HCT116 (cell line): ENCODE measurements at regions not wholly inside any gene's neighbourhood (a gene's known extent, or its start where the extent isn't known, plus 50 kb on each side); places are given as distances from the start of the nearest gene placed in this dataset.

ENCODE experiments used
- ATAC-seq: fragments of 200-7000 bp; cut with Tn5 transposase; 2 replicates; pipeline ENCODE4 v1.9.1; 2020; ENCODE audit warnings: mild to moderate bottlenecking, moderate library complexity
- BruUV-seq: library from RNA; stranded (reverse); fragments of 400-500 nt; replicated peaks from 2 replicates; lab custom pipeline; 2021; lab: Mats Ljungman, UMichigan
- CTCF ChIA-PET: fragments of 300-600 bp; sonication (Branson Sonifier 250); formaldehyde crosslinking; loops from one replicate; lab custom pipeline; 2021; ENCODE audit warnings: antibody characterized with exemption; lab: Charles Lee
- POLR2A ChIA-PET: fragments of 300-600, 350-600 bp; sonication (Branson Sonifier 250); formaldehyde crosslinking; loops from one replicate; lab custom pipeline; 2021; ENCODE audit warnings: antibody characterized with exemption; lab: Charles Lee
- RAD21 ChIA-PET, 2 experiments: fragments of 300-600 bp; sonication (Branson Sonifier 250); formaldehyde crosslinking; loops; one replicate each; lab custom pipeline; 2023; ENCODE audit warnings: low total read pairs in 2 of 2; ENCODE audit not compliant: uncharacterized antibody in 2 of 2, unreplicated experiment in 2 of 2, low non-redundant PET in 1 of 2; lab: Charles Lee
- DNase-seq: peaks from one replicate; pipeline ENCODE4 v3.0.0-alpha.2; 2010; ENCODE audit warnings: low read depth, low spot score
- H2AFZ ChIP-seq: fragments of 200-600 bp; shearing (Covaris generic), sonication (generic); 2 replicates; pipeline ENCODE4 v1.6.1; 2017; ENCODE audit warnings: low read depth, mixed run types, mixed read lengths, antibody characterized with exemption, low read length; ENCODE audit not compliant: poor library complexity, severe bottlenecking
- H3K27ac ChIP-seq: 2 replicates; pipeline ENCODE4 v1.5.1; 2012; ENCODE audit warnings: low read depth, low read length
- H3K27me3 ChIP-seq: fragments of 200-600 bp; sonication (generic); 2 replicates; pipeline ENCODE4 v1.6.1; 2016; ENCODE audit warnings: mixed run types, low read length, mixed read lengths; ENCODE audit not compliant: insufficient read depth
- H3K36me3 ChIP-seq, 2 experiments: fragments of 200-500 bp in 1 of 2; fragments of 200-600 bp in 1 of 2; sonication (Bioruptor generic) in 1 of 2; sonication (generic) in 1 of 2; 2 replicates each; pipeline versions ENCODE4 v1.5.1 to v1.6.1; 2014 to 2016; ENCODE audit warnings: low read length in 2 of 2, inconsistent platforms in 1 of 2, mixed read lengths in 1 of 2, mixed run types in 1 of 2; ENCODE audit not compliant: insufficient read depth in 2 of 2, control insufficient read depth in 1 of 2
- H3K4me1 ChIP-seq, 2 experiments: fragments of 200-600 bp in 1 of 2; sonication (generic) in 1 of 2; 2 replicates each; pipeline versions ENCODE4 v1.5.1 to v1.6.1; 2012 to 2017; ENCODE audit warnings: low read length in 2 of 2, inconsistent platforms in 1 of 2, mild to moderate bottlenecking in 1 of 2, mixed read lengths in 1 of 2, mixed run types in 1 of 2, moderate library complexity in 1 of 2; ENCODE audit not compliant: insufficient read depth in 2 of 2, control insufficient read depth in 1 of 2
- H3K4me2 ChIP-seq: fragments of 200-600 bp; sonication (generic); 2 replicates; pipeline ENCODE4 v1.6.1; 2017; ENCODE audit warnings: mixed run types, low read length, mixed read lengths
- H3K4me3 ChIP-seq, 2 experiments: fragments of 200-600 bp in 1 of 2; sonication (generic) in 1 of 2; replicated peaks in 1 of 2; 2 replicates each; pipeline ENCODE4 v1.5.1; 2011 to 2016; ENCODE audit warnings: low read length in 2 of 2, control low read depth in 1 of 2, low read depth in 1 of 2, mild to moderate bottlenecking in 1 of 2, mixed read lengths in 1 of 2, mixed run types in 1 of 2
- H3K79me2 ChIP-seq: fragments of 200-600 bp; sonication (generic); 2 replicates; pipeline ENCODE4 v1.6.1; 2017; ENCODE audit warnings: mild to moderate bottlenecking, mixed run types, low read length, moderate library complexity, mixed read lengths; ENCODE audit not compliant: insufficient read depth
- H3K9ac ChIP-seq: fragments of 200-600 bp; sonication (generic); 2 replicates; pipeline ENCODE4 v1.6.1; 2016; ENCODE audit warnings: low read length, mixed read lengths
- H3K9me2 ChIP-seq: fragments of 200-600 bp; sonication (generic), shearing (Covaris generic); 2 replicates; pipeline ENCODE4 v1.6.1; 2017; ENCODE audit warnings: mixed run types, mild to moderate bottlenecking, moderate library complexity; ENCODE audit not compliant: insufficient read depth
- H3K9me3 ChIP-seq, 2 experiments: fragments of 200-500 bp in 1 of 2; fragments of 200-600 bp in 1 of 2; sonication (Bioruptor generic) in 1 of 2; sonication (generic) in 1 of 2; 2 replicates each; pipeline ENCODE4 v1.6.1; 2014 to 2017; ENCODE audit warnings: low read length in 2 of 2, mixed read lengths in 2 of 2, inconsistent platforms in 1 of 2, low read depth in 1 of 2, mild to moderate bottlenecking in 1 of 2, mixed run types in 1 of 2, moderate library complexity in 1 of 2; ENCODE audit not compliant: control insufficient read depth in 1 of 2, insufficient read depth in 1 of 2
- H4K20me1 ChIP-seq: fragments of 200-600 bp; sonication (generic), shearing (Covaris generic); 2 replicates; pipeline ENCODE4 v1.6.1; 2017; ENCODE audit warnings: mixed run types, mild to moderate bottlenecking, moderate library complexity; ENCODE audit not compliant: insufficient read depth
- CEBPB ChIP-seq: IDR thresholded peaks from 2 replicates; pipeline ENCODE4 v1.6.1; 2012; ENCODE audit warnings: low read depth
- EZH2 ChIP-seq: fragments of 200-600 bp; sonication (generic); IDR thresholded peaks from 2 replicates; pipeline ENCODE4 v1.6.1; 2017; ENCODE audit warnings: antibody characterized with exemption, mixed run types
- FOSL1 ChIP-seq: IDR thresholded peaks from 2 replicates; pipeline ENCODE4 v1.6.1; 2012; ENCODE audit warnings: low read depth
- RAD21 ChIP-seq: IDR thresholded peaks from 2 replicates; pipeline ENCODE4 v1.6.1; 2012; ENCODE audit warnings: low read depth, mild to moderate bottlenecking
- SIN3A ChIP-seq: IDR thresholded peaks from 2 replicates; pipeline ENCODE4 v1.6.1; 2012; ENCODE audit warnings: low read depth
- SP1 ChIP-seq: IDR thresholded peaks from 2 replicates; pipeline ENCODE4 v1.6.1; 2012; ENCODE audit warnings: low read depth
- TCF7L2 ChIP-seq: IDR thresholded peaks from 2 replicates; pipeline ENCODE4 v1.7.0; 2011; ENCODE audit warnings: borderline replicate concordance, inconsistent platforms; ENCODE audit not compliant: insufficient read depth, insufficient read length; ENCODE audit errors: extremely low read depth
- ZFX ChIP-seq: fragments of 450-650 bp; IDR thresholded peaks from 2 replicates; pipeline ENCODE4 v1.6.1; 2017
- ZNF274 ChIP-seq: fragments of 200-500 bp; sonication (Bioruptor generic); IDR thresholded peaks from 2 replicates; pipeline ENCODE4 v1.6.1; 2014; ENCODE audit warnings: mild to moderate bottlenecking, low read depth, low read length, inconsistent platforms
- intact Hi-C: fragments of 100-400 bp; cut with micrococcal nuclease; formaldehyde crosslinking; loops from 2 replicates; pipeline ENCODE4 v1.10.0; 2022
- TF ChIP-seq, protein P1 (sequence below): IDR thresholded peaks from 2 replicates; pipeline ENCODE4 v1.6.1; 2011; ENCODE audit warnings: mild to moderate bottlenecking, low read length, moderate library complexity; ENCODE audit not compliant: insufficient replicate concordance; ENCODE audit errors: extremely low read depth
- TF ChIP-seq, protein P2 (sequence below): IDR thresholded peaks from 2 replicates; pipeline ENCODE4 v1.6.1; 2012; ENCODE audit warnings: low read depth
- TF ChIP-seq, protein P3 (sequence below), 3 experiments: fragments of 200-600 bp in 1 of 3; sonication (generic) in 1 of 3; IDR thresholded peaks in 2 of 3; conservative IDR thresholded peaks in 1 of 3; 2 replicates each; pipeline ENCODE4 v1.5.1; 2012 to 2017; ENCODE audit warnings: low read depth in 2 of 3, low read length in 2 of 3, antibody characterized with exemption in 1 of 3, borderline replicate concordance in 1 of 3, control low read depth in 1 of 3, mild to moderate bottlenecking in 1 of 3, mixed read lengths in 1 of 3, mixed run types in 1 of 3, moderate library complexity in 1 of 3; ENCODE audit not compliant: insufficient read depth in 1 of 3
- TF ChIP-seq, protein P4 (sequence below): IDR thresholded peaks from 2 replicates; pipeline ENCODE4 v1.6.1; 2012

DNA sequence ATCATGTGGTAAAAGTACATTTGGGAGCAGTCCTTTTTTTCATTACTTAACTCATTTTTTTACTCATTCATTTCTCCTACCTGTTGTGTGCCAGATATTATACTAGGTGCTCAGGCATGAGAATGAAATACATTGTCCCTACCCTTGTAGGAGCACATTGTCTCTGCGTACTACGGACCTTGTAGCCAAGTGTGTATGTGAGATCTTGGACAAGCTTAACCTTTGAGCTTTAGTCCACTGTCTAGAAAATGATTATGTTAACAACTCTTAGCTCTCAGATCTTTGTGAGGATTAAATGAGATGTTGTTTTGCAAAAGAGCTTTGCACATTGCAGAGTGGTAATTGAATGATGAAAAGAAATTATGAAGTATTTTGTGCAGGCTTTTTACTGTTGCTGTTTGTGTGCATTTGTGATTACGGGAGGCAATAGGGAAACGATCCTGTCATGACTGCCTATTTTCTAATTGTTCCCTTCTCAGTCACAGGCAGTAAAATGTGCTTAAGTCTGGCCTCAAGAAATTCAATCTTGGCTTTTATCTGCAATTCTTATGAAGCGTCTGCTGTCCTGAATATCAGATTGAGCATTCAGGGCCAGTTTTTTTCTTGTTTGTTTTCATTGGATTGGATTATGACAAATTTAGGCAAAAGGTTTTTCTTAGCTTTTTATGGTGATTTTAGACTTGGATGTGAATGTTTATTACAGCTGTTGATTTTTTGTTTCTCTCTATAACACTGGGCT lies 447.7 kb downstream of the PDZRN4 start (continued):
- TF ChIP-seq ZNF274 (no peak), SP1 (no peak), SIN3A (no peak), ZFX (no peak)
- TF ChIP-seq, protein P1, sequence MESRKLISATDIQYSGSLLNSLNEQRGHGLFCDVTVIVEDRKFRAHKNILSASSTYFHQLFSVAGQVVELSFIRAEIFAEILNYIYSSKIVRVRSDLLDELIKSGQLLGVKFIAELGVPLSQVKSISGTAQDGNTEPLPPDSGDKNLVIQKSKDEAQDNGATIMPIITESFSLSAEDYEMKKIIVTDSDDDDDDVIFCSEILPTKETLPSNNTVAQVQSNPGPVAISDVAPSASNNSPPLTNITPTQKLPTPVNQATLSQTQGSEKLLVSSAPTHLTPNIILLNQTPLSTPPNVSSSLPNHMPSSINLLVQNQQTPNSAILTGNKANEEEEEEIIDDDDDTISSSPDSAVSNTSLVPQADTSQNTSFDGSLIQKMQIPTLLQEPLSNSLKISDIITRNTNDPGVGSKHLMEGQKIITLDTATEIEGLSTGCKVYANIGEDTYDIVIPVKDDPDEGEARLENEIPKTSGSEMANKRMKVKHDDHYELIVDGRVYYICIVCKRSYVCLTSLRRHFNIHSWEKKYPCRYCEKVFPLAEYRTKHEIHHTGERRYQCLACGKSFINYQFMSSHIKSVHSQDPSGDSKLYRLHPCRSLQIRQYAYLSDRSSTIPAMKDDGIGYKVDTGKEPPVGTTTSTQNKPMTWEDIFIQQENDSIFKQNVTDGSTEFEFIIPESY: no peak
- TF ChIP-seq, protein P2, sequence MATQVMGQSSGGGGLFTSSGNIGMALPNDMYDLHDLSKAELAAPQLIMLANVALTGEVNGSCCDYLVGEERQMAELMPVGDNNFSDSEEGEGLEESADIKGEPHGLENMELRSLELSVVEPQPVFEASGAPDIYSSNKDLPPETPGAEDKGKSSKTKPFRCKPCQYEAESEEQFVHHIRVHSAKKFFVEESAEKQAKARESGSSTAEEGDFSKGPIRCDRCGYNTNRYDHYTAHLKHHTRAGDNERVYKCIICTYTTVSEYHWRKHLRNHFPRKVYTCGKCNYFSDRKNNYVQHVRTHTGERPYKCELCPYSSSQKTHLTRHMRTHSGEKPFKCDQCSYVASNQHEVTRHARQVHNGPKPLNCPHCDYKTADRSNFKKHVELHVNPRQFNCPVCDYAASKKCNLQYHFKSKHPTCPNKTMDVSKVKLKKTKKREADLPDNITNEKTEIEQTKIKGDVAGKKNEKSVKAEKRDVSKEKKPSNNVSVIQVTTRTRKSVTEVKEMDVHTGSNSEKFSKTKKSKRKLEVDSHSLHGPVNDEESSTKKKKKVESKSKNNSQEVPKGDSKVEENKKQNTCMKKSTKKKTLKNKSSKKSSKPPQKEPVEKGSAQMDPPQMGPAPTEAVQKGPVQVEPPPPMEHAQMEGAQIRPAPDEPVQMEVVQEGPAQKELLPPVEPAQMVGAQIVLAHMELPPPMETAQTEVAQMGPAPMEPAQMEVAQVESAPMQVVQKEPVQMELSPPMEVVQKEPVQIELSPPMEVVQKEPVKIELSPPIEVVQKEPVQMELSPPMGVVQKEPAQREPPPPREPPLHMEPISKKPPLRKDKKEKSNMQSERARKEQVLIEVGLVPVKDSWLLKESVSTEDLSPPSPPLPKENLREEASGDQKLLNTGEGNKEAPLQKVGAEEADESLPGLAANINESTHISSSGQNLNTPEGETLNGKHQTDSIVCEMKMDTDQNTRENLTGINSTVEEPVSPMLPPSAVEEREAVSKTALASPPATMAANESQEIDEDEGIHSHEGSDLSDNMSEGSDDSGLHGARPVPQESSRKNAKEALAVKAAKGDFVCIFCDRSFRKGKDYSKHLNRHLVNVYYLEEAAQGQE: no peak

DNA sequence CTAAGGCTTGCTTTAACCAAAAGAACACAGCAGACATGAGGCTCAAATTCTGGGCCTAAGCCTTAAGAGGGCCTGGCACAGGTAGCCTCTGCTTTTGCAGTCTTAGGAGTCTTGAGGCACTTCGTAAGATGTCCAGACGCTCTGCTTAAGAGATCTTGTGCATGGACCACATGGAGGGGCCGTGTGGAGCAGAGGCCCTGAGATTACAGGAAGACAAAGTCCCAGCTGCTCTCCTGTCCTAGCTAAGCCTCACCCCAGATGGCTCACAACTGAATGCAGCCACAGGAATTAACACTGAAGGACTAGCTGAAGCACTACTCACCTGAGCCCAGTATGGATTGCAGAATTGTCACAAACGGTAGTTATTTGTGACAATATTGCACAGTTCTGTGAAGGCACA lies 446.0 kb downstream of the PDZRN4 start:
- Histone ChIP-seq H3K79me2 (no peaks in the 10 kb centered on the region), H3K9ac (no peak overlapping the region), H3K4me3 (no peak overlapping the region), H3K9me2 (no peaks in the 10 kb centered on the region), H3K4me1 (no peaks in the 10 kb centered on the region), H3K9me3 (no peaks in the 10 kb centered on the region), H4K20me1 (no peaks in the 10 kb centered on the region), H3K27ac (no peak overlapping the region), H3K27me3 (no peaks in the 10 kb centered on the region), H2AFZ (no peak overlapping the region), H3K4me2 (no peak overlapping the region), H3K36me3 (no peaks in the 10 kb centered on the region)
- BruUV-seq: no TSS peak
- no peak for DNase-seq
- intact Hi-C loops: no loop called here
- ATAC-seq: no peak
- ChIA-PET CTCF (no interaction called here), POLR2A (no interaction called here), RAD21 (no interaction called here)
- TF ChIP-seq, protein P1: no peak
- TF ChIP-seq FOSL1 (no peak), TCF7L2 (no peak), CEBPB (no peak), EZH2 (no peak), RAD21 (no peak), ZFX (no peak), SIN3A (no peak), SP1 (no peak)
- TF ChIP-seq, protein P3, sequence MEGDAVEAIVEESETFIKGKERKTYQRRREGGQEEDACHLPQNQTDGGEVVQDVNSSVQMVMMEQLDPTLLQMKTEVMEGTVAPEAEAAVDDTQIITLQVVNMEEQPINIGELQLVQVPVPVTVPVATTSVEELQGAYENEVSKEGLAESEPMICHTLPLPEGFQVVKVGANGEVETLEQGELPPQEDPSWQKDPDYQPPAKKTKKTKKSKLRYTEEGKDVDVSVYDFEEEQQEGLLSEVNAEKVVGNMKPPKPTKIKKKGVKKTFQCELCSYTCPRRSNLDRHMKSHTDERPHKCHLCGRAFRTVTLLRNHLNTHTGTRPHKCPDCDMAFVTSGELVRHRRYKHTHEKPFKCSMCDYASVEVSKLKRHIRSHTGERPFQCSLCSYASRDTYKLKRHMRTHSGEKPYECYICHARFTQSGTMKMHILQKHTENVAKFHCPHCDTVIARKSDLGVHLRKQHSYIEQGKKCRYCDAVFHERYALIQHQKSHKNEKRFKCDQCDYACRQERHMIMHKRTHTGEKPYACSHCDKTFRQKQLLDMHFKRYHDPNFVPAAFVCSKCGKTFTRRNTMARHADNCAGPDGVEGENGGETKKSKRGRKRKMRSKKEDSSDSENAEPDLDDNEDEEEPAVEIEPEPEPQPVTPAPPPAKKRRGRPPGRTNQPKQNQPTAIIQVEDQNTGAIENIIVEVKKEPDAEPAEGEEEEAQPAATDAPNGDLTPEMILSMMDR (IDR thresholded peaks at IDR 0.05 in 2 of 3, conservative IDR thresholded peaks at IDR 0.05 in 1 of 3; ENCODE audit: borderline replicate concordance in 1 of 3, insufficient read depth in 1 of 3, low read depth in 2 of 3, low read length in 2 of 3): no peak
- TF ChIP-seq, protein P4, sequence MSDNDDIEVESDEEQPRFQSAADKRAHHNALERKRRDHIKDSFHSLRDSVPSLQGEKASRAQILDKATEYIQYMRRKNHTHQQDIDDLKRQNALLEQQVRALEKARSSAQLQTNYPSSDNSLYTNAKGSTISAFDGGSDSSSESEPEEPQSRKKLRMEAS: no peak
